Lower leg skin (tissue), 3 donors: ENCODE measurements at regions not wholly inside any gene's neighbourhood (a gene's known extent, or its start where the extent isn't known, plus 50 kb on each side); places are given as distances from the start of the nearest gene placed in this dataset.
"Not testable (repeated sequence)": the region's sequence is repeated elsewhere in the genome, so short reads cannot be mapped to it uniquely, and the experiment has no call there.

ENCODE experiments used
- POLR2A ChIP-seq, 2 donors: fragments of 450-650 bp; IDR thresholded peaks; one replicate each; pipeline ENCODE4 v1.6.1; 2016 to 2017; ENCODE audit warnings: antibody characterized with exemption in 2 of 2, mild to moderate bottlenecking in 1 of 2, moderate library complexity in 1 of 2
- TF ChIP-seq, protein P1 (sequence below), 3 donors: fragments of 450-650 bp; IDR thresholded peaks; one replicate each; pipeline ENCODE4 v1.5.1; 2016; ENCODE audit warnings: antibody characterized with exemption in 3 of 3, mild to moderate bottlenecking in 3 of 3, moderate library complexity in 2 of 3

DNA sequence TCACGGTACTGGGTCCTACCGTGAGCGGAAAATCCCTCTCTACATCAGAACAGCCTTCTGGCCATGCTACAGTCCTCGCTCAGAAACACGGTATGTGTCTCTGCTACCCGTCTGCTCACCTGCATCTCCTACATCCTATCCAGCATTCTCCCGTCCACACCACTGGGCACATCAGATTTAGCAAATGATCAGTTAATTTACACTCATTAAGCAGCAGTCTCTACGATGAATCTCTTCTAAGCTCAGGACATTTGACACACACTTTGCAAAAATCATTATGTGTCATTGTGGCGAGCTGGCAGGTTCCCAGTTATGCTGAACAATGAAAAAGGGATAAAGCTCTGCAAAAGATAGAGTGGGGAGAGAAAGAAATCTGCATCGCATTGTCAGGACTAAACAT is 105.2 kb downstream of the ATP6V0E2 start:
- TF ChIP-seq, protein P1, sequence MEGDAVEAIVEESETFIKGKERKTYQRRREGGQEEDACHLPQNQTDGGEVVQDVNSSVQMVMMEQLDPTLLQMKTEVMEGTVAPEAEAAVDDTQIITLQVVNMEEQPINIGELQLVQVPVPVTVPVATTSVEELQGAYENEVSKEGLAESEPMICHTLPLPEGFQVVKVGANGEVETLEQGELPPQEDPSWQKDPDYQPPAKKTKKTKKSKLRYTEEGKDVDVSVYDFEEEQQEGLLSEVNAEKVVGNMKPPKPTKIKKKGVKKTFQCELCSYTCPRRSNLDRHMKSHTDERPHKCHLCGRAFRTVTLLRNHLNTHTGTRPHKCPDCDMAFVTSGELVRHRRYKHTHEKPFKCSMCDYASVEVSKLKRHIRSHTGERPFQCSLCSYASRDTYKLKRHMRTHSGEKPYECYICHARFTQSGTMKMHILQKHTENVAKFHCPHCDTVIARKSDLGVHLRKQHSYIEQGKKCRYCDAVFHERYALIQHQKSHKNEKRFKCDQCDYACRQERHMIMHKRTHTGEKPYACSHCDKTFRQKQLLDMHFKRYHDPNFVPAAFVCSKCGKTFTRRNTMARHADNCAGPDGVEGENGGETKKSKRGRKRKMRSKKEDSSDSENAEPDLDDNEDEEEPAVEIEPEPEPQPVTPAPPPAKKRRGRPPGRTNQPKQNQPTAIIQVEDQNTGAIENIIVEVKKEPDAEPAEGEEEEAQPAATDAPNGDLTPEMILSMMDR (IDR thresholded peaks at IDR 0.05), result not testable (repeated sequence)
- not testable (repeated sequence) for TF ChIP-seq POLR2A (IDR thresholded peaks at IDR 0.05)
